ENCODE measurements at regions not wholly inside any gene's neighbourhood (a gene's known extent, or its start where the extent isn't known, plus 50 kb on each side); places are given as distances from the start of the nearest gene placed in this dataset.
A peak's percentile ranks its signal among the peaks of the same experiment; 100 is the strongest.

- DNase-seq (ENCODE audit: low spot score), result no peak
Measured at GRCh38 chr2:42895134-42895790, 102.9 kb upstream of the HAAO start.

GRCh38 chr2:42893047-42893758 lies 100.8 kb upstream of the HAAO start:
- no peak for DNase-seq (ENCODE audit: low spot score)

- DNase-seq (ENCODE audit: low spot score), result no peak
Measured at GRCh38 chr2:42890791-42891355, 98.5 kb upstream of the HAAO start.

- DNase-seq (ENCODE audit: low spot score), result peak; percentile 60
Measured at GRCh38 chr2:42888321-42889245, 96.2 kb upstream of the HAAO start.

GRCh38 chr2:42886921-42887320 lies 94.5 kb upstream of the HAAO start:
- DNase-seq (ENCODE audit: low spot score), result no peak

GRCh38 chr2:42882756-42883155 lies 90.4 kb upstream of the HAAO start:
- no peak for DNase-seq (ENCODE audit: low spot score)

- DNase-seq (ENCODE audit: low spot score), result no peak
Measured at GRCh38 chr2:42881732-42882131, 89.3 kb upstream of the HAAO start.

GRCh38 chr2:42880738-42881690 lies 88.6 kb upstream of the HAAO start:
- DNase-seq (ENCODE audit: low spot score), result no peak

GRCh38 chr2:42879913-42880737 lies 87.7 kb upstream of the HAAO start:
- peak; percentile 37 for DNase-seq (ENCODE audit: low spot score)

GRCh38 chr2:42879121-42879705 lies 86.8 kb upstream of the HAAO start:
- no peak for DNase-seq (ENCODE audit: low spot score)

GRCh38 chr2:42878581-42878980 lies 86.2 kb upstream of the HAAO start:
- DNase-seq (ENCODE audit: low spot score), result no peak

GRCh38 chr2:42877936-42878335 lies 85.6 kb upstream of the HAAO start:
- no peak for DNase-seq (ENCODE audit: low spot score)

GRCh38 chr2:42877511-42877910 lies 85.1 kb upstream of the HAAO start:
- no peak for DNase-seq (ENCODE audit: low spot score)

GRCh38 chr2:42876326-42876751 lies 84.0 kb upstream of the HAAO start:
- no peak for DNase-seq (ENCODE audit: low spot score)

- no peak for DNase-seq (ENCODE audit: low spot score)
Measured at GRCh38 chr2:42875880-42876279, 83.5 kb upstream of the HAAO start.

- no peak for DNase-seq (ENCODE audit: low spot score)
Measured at GRCh38 chr2:42874949-42875801, 82.8 kb upstream of the HAAO start.

GRCh38 chr2:42872721-42873120 lies 80.3 kb upstream of the HAAO start:
- DNase-seq (ENCODE audit: low spot score), result peak; percentile 62

- DNase-seq (ENCODE audit: low spot score), result no peak
Measured at GRCh38 chr2:42871372-42871771, 79.0 kb upstream of the HAAO start.

- DNase-seq (ENCODE audit: low spot score), result no peak
Measured at GRCh38 chr2:42868874-42869273, 76.5 kb upstream of the HAAO start.
